ENCODE measurements at regions not wholly inside any gene's neighbourhood (a gene's known extent, or its start where the extent isn't known, plus 50 kb on each side); places are given as distances from the start of the nearest gene placed in this dataset.

DNA sequence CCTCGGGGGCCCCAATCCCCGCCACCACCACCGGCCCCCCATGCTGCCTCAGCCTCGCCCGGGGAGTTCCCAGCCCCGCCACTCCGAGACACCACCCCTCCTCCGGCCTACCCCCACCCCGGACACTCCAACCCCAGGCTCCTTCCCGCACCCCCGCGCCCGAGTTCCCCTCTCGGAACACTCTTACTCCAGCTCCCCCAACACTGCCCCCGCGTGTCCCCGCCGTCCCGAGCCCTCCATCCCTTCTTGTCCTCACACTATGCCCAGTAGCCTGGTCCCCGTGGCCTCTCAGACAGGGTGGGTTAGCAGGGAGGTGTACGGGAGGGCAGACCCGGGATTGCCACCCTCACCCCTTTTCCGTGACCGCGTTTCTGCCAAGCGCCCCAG, 276.1 kb downstream of the BCOR start:
- Histone ChIP-seq H3K4me2 (ENCODE audit: low read length) (no peak overlapping the region), H3K9me3 (ENCODE audit: control insufficient read depth in 1 of 2, insufficient read depth in 1 of 2, low read depth in 1 of 2, low read length in 2 of 2) (no peaks in the 10 kb centered on the region), H3K9ac (ENCODE audit: low read length) (no peak overlapping the region), H3K4me1 (ENCODE audit: control insufficient read depth in 1 of 2, insufficient read depth in 2 of 2, low read length in 2 of 2) (no peaks in the 10 kb centered on the region), H3K4me3 (replicated peaks in 1 of 2; ENCODE audit: low read depth in 1 of 2, low read length in 2 of 2) (no peak overlapping the region), H3K9me2 (ENCODE audit: insufficient read depth) (no peaks in the 10 kb centered on the region), H2AFZ (ENCODE audit: low read depth, low read length, poor library complexity, severe bottlenecking) (no peak overlapping the region), H3K27me3 (ENCODE audit: insufficient read depth, low read length) (no peaks in the 10 kb centered on the region), H3K79me2 (ENCODE audit: insufficient read depth, low read length) (no peaks in the 10 kb centered on the region), H4K20me1 (ENCODE audit: insufficient read depth) (no peaks in the 10 kb centered on the region), H3K36me3 (ENCODE audit: control insufficient read depth in 1 of 2, insufficient read depth in 2 of 2, low read length in 2 of 2) (no peaks in the 10 kb centered on the region), H3K27ac (ENCODE audit: low read depth, low read length) (no peak overlapping the region)
- no peak for ATAC-seq
- TF ChIP-seq EZH2 (IDR thresholded peaks at IDR 0.05) (no peak), ELF1 (IDR thresholded peaks at IDR 0.05; ENCODE audit: borderline replicate concordance, low read depth) (no peak), ZFX (IDR thresholded peaks at IDR 0.05) (no peak), CBX3 (IDR thresholded peaks at IDR 0.05; ENCODE audit: low read depth) (no peak), TCF7L2 (IDR thresholded peaks at IDR 0.05; ENCODE audit: borderline replicate concordance, extremely low read depth, insufficient read depth, insufficient read length) (no peak), CEBPB (IDR thresholded peaks at IDR 0.05; ENCODE audit: low read depth) (no peak), SRF (IDR thresholded peaks at IDR 0.05; ENCODE audit: low read depth) (no peak), JUND (IDR thresholded peaks at IDR 0.05) (no peak), POLR2A (IDR thresholded peaks at IDR 0.05; ENCODE audit: borderline replicate concordance, extremely low read depth, insufficient read depth, insufficient read length) (no peak), EZH2phosphoT487 (IDR thresholded peaks at IDR 0.05; ENCODE audit: borderline replicate concordance) (no peak), ZNF274 (IDR thresholded peaks at IDR 0.05; ENCODE audit: low read depth, low read length) (no peak), SP1 (IDR thresholded peaks at IDR 0.05; ENCODE audit: low read depth) (no peak)
- TF ChIP-seq, protein P1, sequence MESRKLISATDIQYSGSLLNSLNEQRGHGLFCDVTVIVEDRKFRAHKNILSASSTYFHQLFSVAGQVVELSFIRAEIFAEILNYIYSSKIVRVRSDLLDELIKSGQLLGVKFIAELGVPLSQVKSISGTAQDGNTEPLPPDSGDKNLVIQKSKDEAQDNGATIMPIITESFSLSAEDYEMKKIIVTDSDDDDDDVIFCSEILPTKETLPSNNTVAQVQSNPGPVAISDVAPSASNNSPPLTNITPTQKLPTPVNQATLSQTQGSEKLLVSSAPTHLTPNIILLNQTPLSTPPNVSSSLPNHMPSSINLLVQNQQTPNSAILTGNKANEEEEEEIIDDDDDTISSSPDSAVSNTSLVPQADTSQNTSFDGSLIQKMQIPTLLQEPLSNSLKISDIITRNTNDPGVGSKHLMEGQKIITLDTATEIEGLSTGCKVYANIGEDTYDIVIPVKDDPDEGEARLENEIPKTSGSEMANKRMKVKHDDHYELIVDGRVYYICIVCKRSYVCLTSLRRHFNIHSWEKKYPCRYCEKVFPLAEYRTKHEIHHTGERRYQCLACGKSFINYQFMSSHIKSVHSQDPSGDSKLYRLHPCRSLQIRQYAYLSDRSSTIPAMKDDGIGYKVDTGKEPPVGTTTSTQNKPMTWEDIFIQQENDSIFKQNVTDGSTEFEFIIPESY (IDR thresholded peaks at IDR 0.05; ENCODE audit: extremely low read depth, insufficient replicate concordance, low read length): no peak
- TF ChIP-seq, protein P2, sequence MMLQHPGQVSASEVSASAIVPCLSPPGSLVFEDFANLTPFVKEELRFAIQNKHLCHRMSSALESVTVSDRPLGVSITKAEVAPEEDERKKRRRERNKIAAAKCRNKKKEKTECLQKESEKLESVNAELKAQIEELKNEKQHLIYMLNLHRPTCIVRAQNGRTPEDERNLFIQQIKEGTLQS (IDR thresholded peaks at IDR 0.05): no peak
- TF ChIP-seq, protein P3, sequence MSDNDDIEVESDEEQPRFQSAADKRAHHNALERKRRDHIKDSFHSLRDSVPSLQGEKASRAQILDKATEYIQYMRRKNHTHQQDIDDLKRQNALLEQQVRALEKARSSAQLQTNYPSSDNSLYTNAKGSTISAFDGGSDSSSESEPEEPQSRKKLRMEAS (IDR thresholded peaks at IDR 0.05): no peak
- TF ChIP-seq, protein P4, sequence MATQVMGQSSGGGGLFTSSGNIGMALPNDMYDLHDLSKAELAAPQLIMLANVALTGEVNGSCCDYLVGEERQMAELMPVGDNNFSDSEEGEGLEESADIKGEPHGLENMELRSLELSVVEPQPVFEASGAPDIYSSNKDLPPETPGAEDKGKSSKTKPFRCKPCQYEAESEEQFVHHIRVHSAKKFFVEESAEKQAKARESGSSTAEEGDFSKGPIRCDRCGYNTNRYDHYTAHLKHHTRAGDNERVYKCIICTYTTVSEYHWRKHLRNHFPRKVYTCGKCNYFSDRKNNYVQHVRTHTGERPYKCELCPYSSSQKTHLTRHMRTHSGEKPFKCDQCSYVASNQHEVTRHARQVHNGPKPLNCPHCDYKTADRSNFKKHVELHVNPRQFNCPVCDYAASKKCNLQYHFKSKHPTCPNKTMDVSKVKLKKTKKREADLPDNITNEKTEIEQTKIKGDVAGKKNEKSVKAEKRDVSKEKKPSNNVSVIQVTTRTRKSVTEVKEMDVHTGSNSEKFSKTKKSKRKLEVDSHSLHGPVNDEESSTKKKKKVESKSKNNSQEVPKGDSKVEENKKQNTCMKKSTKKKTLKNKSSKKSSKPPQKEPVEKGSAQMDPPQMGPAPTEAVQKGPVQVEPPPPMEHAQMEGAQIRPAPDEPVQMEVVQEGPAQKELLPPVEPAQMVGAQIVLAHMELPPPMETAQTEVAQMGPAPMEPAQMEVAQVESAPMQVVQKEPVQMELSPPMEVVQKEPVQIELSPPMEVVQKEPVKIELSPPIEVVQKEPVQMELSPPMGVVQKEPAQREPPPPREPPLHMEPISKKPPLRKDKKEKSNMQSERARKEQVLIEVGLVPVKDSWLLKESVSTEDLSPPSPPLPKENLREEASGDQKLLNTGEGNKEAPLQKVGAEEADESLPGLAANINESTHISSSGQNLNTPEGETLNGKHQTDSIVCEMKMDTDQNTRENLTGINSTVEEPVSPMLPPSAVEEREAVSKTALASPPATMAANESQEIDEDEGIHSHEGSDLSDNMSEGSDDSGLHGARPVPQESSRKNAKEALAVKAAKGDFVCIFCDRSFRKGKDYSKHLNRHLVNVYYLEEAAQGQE (IDR thresholded peaks at IDR 0.05; ENCODE audit: low read depth): no peak
- ChIA-PET POLR2A (no interaction called here), RAD21 (ENCODE audit: low non-redundant PET in 1 of 2, low total read pairs in 2 of 2, uncharacterized antibody in 2 of 2, unreplicated experiment in 2 of 2) (no interaction called here), CTCF (no interaction called here)
- BruUV-seq (replicated peaks): no TSS peak
- no peak for DNase-seq (ENCODE audit: low read depth, low spot score)
- intact Hi-C loops (cut with micrococcal nuclease): no loop called here

All from HCT116 (cell line).